Mesothelial cell of epicardium (in vitro differentiated cells): ENCODE measurements at regions not wholly inside any gene's neighbourhood (a gene's known extent, or its start where the extent isn't known, plus 50 kb on each side); places are given as distances from the start of the nearest gene placed in this dataset.

Experiments
- DNase-seq, 2 experiments: peaks; one replicate each; pipeline ENCODE4 v3.0.0; 2021; ENCODE audit warnings: low spot score in 2 of 2; ENCODE audit not compliant: unreplicated experiment in 2 of 2
- H3K27ac Mint-ChIP-seq: 2 replicates; pipeline ENCODE4 v1.8.0; 2021; ENCODE audit warnings: mixed read lengths
- H3K27me3 Mint-ChIP-seq: 2 replicates; pipeline ENCODE4 v1.8.0; 2021; ENCODE audit warnings: low read depth, mixed read lengths
- H3K36me3 Mint-ChIP-seq: 2 replicates; pipeline ENCODE4 v1.8.0; 2021; ENCODE audit warnings: mixed read lengths
- H3K4me1 Mint-ChIP-seq: 2 replicates; pipeline ENCODE4 v1.8.0; 2021; ENCODE audit warnings: mixed read lengths
- H3K4me3 Mint-ChIP-seq: 2 replicates; pipeline ENCODE4 v1.8.0; 2021; ENCODE audit warnings: mild to moderate bottlenecking, moderate library complexity, mixed read lengths
- H3K9me3 Mint-ChIP-seq: 2 replicates; pipeline ENCODE4 v1.8.0; 2021; ENCODE audit warnings: mixed read lengths
- TF ChIP-seq, protein P1 (sequence below): fragments of 200-600 bp; sonication (generic); IDR thresholded peaks from one replicate; pipeline ENCODE4 v1.5.0; 2021; ENCODE audit warnings: antibody characterized with exemption; ENCODE audit not compliant: unreplicated experiment

DNA sequence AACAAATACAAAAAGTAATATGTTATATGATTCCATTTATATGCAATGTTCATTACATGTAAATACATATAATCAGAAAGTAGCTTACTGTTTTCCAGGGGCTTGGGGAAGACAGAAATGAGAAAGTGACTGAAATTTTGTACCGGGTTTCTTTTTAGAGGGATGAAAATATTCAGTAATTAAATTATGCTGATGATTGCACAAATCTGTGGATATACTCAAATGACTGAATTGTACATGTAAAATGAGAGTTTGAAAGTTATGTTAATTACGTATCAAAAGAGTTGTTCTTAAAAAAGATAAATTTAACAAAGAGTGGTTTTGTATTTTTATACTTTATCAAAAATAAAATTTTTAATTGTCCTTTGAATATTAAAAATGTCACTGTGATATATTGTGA lies 856.3 kb downstream of the DSC3 start:
- Mint-ChIP-seq H3K36me3 (no peaks in the 10 kb centered on the region), H3K27ac (no peak overlapping the region), H3K4me1 (no peaks in the 10 kb centered on the region), H3K4me3 (no peak overlapping the region), H3K27me3 (no peaks in the 10 kb centered on the region), H3K9me3 (peaks cover 19% of the 10 kb centered on the region)
- DNase-seq, result no peak
- TF ChIP-seq, protein P1, sequence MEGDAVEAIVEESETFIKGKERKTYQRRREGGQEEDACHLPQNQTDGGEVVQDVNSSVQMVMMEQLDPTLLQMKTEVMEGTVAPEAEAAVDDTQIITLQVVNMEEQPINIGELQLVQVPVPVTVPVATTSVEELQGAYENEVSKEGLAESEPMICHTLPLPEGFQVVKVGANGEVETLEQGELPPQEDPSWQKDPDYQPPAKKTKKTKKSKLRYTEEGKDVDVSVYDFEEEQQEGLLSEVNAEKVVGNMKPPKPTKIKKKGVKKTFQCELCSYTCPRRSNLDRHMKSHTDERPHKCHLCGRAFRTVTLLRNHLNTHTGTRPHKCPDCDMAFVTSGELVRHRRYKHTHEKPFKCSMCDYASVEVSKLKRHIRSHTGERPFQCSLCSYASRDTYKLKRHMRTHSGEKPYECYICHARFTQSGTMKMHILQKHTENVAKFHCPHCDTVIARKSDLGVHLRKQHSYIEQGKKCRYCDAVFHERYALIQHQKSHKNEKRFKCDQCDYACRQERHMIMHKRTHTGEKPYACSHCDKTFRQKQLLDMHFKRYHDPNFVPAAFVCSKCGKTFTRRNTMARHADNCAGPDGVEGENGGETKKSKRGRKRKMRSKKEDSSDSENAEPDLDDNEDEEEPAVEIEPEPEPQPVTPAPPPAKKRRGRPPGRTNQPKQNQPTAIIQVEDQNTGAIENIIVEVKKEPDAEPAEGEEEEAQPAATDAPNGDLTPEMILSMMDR, result no peak

DNA sequence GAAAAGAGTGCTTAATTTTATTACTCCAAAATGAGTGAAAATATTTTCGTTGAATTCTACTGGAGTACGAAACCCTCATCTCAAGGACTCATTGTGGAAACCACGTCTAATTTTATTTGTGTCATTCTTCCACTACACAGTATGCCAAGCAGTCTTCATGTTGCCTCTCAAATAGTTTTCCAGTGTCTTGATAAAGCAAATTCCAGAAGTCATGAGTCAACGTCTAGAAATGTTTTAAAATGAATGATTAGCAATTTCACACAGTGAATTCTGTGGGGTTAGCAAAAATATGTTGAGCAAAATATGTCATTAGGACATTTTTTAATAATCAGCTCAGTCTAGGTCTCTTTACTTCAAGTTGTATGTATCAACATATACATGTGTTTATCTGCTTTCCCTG lies 865.5 kb downstream of the DSC3 start:
- Mint-ChIP-seq H3K27me3 (no peaks in the 10 kb centered on the region), H3K9me3 (peaks cover 4% of the 10 kb centered on the region), H3K4me1 (peaks cover 6% of the 10 kb centered on the region), H3K36me3 (no peaks in the 10 kb centered on the region), H3K4me3 (no peak overlapping the region), H3K27ac (no peak overlapping the region)
- TF ChIP-seq, protein P1, result no peak
- DNase-seq, result no peak

DNA sequence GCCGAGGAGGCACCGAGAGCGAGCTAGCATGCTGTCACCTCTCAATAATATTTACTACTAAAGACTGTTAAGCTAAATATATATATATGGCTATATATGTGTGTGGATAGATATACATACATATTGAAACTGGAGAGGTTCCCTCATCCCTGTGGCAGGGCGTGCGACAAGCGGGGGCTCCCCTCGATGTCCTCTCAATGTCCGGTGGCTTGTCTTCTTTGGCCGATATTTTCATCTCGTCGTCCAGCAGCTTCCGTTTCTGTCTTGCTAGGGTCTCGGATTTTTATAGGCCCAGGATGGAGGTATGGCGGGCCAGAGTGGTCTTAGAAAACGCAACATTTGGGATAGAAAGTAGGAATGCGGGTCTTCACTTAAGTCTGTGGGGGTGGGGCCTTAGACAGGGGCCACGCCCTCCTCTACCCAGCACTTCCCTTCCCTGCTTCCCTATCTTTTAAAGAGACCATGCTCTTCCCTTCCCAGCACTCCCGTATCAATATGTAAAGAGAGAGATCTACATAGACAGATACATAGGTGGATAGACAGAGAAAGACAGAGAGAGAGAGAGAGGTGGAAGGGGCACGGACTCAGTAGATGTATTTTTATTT lies 866.8 kb downstream of the DSC3 start:
- TF ChIP-seq, protein P1, result no peak
- Mint-ChIP-seq H3K9me3 (peaks cover 4% of the 10 kb centered on the region), H3K27me3 (no peaks in the 10 kb centered on the region), H3K4me3 (no peak overlapping the region), H3K27ac (no peak overlapping the region), H3K4me1 (peaks cover 6% of the 10 kb centered on the region), H3K36me3 (no peaks in the 10 kb centered on the region)
- no peak for DNase-seq

DNA sequence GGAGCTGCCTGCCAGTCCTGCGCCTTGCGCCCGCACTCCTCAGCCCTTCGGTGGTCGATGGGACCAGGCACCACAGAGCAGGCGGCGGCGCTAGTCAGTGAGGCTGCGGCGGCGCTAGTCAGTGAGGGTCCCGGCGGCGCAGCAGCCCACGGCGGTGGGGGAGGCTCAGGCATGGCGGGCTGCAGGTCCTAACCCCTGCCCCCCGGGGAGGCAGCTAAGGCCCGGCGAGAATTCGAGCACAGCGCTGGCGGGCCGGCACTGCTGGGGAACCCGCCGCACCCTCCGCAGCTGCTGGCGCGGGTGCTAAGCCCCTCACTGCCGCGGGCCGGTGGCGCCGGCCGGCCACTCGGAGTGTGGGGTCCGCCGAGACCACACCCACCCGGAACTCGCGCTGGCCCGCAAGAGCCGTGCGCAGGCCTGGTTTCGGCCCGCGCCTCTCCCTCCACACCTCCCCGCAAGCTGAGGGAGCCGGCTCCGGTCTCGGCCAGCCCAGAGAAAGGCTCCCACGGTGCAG lies 867.4 kb downstream of the DSC3 start:
- H3K4me3 Mint-ChIP-seq, result no peak overlapping the region
- H3K36me3 Mint-ChIP-seq, result no peaks in the 10 kb centered on the region
- H3K27ac Mint-ChIP-seq, result no peak overlapping the region
- peaks cover 4% of the 10 kb centered on the region for H3K9me3 Mint-ChIP-seq
- TF ChIP-seq, protein P1, result no peak
- no peak for DNase-seq
- peaks cover 6% of the 10 kb centered on the region for H3K4me1 Mint-ChIP-seq
- no peaks in the 10 kb centered on the region for H3K27me3 Mint-ChIP-seq

DNA sequence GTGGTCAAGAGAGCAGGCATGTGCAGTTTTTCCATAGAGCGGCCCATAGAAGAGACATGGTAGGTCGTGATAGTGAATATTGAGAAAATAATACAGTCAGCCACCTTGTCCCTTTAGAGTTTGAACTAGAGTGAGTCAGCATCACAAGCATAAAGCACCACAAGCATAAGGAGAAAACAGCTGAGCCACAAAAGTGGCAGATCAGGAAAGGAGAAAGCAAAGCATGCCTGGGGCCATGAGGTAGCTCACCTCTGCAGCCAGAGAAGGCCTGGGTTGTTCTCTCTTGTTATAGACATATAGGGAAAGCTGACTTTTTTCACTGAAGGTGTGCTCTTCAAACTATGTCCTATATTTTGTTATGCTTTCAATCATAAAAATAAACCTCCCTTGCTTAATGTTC lies 879.0 kb downstream of the DSC3 start:
- H3K4me1 Mint-ChIP-seq, result no peaks in the 10 kb centered on the region
- no peaks in the 10 kb centered on the region for H3K27me3 Mint-ChIP-seq
- peaks cover 8% of the 10 kb centered on the region for H3K9me3 Mint-ChIP-seq
- H3K4me3 Mint-ChIP-seq, result no peak overlapping the region
- no peaks in the 10 kb centered on the region for H3K36me3 Mint-ChIP-seq
- no peak for DNase-seq
- no peak overlapping the region for H3K27ac Mint-ChIP-seq
- TF ChIP-seq, protein P1, result no peak
